Lower leg skin (tissue), 3 donors: ENCODE measurements at regions not wholly inside any gene's neighbourhood (a gene's known extent, or its start where the extent isn't known, plus 50 kb on each side); places are given as distances from the start of the nearest gene placed in this dataset.

ENCODE experiments used
- CTCF ChIP-seq, 3 donors: fragments of 450-650 bp; IDR thresholded peaks; one replicate each; pipeline ENCODE4 v1.5.1; 2016; ENCODE audit warnings: antibody characterized with exemption in 3 of 3, mild to moderate bottlenecking in 3 of 3, moderate library complexity in 2 of 3
- POLR2A ChIP-seq, 2 donors: fragments of 450-650 bp; IDR thresholded peaks; one replicate each; pipeline ENCODE4 v1.6.1; 2016 to 2017; ENCODE audit warnings: antibody characterized with exemption in 2 of 2, mild to moderate bottlenecking in 1 of 2, moderate library complexity in 1 of 2

- TF ChIP-seq CTCF (IDR thresholded peaks at IDR 0.05) (no peak), POLR2A (IDR thresholded peaks at IDR 0.05) (no peak)
These were observed 124.8 kb upstream of the XPO1 start for GRCh38 chr2:61662990-61663389.
